ENCODE measurements at regions not wholly inside any gene's neighbourhood (a gene's known extent, or its start where the extent isn't known, plus 50 kb on each side); places are given as distances from the start of the nearest gene placed in this dataset.

GRCh38 chr2:181197140-181197760 is 216.8 kb downstream of the UBE2E3 start:
- no peak overlapping the region for H3K27ac ChIP-seq (ENCODE audit: low read depth, low read length)
- ChIA-PET CTCF (ENCODE audit: partially characterized antibody) (interaction anchor here (1.0 to 1.9 kb wide), 2 partner anchors 19 to 93 kb away, joined by 3 to 5 read pairs; no protein-coding TSS in a partner anchor), POLR2A (ENCODE audit: partially characterized antibody) (interaction anchor here (0.9 to 2.4 kb wide), 10 partner anchors 8 to 261 kb away, joined by 3 to 9 read pairs (median 3); no protein-coding TSS in a partner anchor)
- peaks cover 48% of the 10 kb centered on the region for H3K4me1 ChIP-seq (ENCODE audit: insufficient read depth, low read length)
- Mint-ChIP-seq H3K4me1 (peaks cover 40 to 61% (median 43%) of the 10 kb centered on the region in 4 donors), H3K9me3 (peaks cover 6 to 45% (median 25%) of the 10 kb centered on the region in 8 donors), H3K27ac (peak overlapping the region; percentile 36 to 91 (median 81)), H3K27me3 (no peaks in the 10 kb centered on the region), H3K4me3 (peak overlapping the region in 6 of 8 donors; percentile 16 to 61 (median 52)), H3K36me3 (peaks cover 25 to 45% of the 10 kb centered on the region in 2 donors)
- H3K4me3 ChIP-seq (ENCODE audit: low read length in 2 of 2): no peak overlapping the region
- H3K36me3 ChIP-seq (ENCODE audit: insufficient read depth, low read length): no peaks in the 10 kb centered on the region
- no peaks in the 10 kb centered on the region for H3K9me3 ChIP-seq (ENCODE audit: control insufficient read depth in 1 of 2, low read length in 2 of 2)
- intact Hi-C loops (cut with micrococcal nuclease): no loop called here
- no peaks in the 10 kb centered on the region for H3K27me3 ChIP-seq (ENCODE audit: insufficient read depth, low read length)
- peak in 1 of 5 donors; percentile 16 for DNase-seq

DNA sequence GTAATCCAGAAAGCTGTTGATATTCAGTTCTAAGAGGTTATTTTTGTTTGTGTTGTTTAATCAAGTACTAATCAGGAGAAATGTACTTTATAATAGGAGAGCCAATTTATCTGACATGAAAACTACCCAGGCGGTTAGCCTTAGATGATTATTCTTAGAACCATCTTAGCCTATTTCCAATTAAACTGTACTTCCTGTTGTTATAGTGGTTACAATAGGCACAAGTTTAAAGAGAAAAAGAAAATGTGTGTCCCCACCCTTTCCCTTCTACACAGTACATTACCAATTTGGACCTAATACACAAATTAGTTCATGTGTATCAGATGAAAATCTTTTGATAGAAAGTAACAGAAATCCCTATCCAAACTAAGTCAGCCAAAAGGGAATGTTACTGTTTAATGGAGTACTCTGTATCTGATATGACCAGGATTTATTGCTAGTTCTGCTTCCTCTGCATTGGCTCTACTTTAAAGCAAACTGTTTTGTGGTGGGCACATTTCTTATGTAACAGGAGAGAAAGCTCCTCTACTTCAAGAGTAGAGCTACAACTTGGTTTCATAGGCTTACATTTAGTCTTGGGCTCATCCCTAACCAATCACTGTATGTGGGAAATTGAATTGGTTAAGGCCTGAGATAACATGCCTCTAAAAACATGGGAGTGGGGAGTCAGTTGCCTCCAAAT is 217.9 kb downstream of the UBE2E3 start:
- Mint-ChIP-seq H3K27me3 (no peaks in the 10 kb centered on the region), H3K4me3 (peak overlapping the region; percentile 33 to 74 (median 66)), H3K36me3 (peaks cover 26 to 45% of the 10 kb centered on the region in 2 donors), H3K9me3 (peaks cover 6 to 43% (median 25%) of the 10 kb centered on the region in 8 donors), H3K4me1 (peaks cover 40 to 56% (median 44%) of the 10 kb centered on the region in 4 donors), H3K27ac (peak overlapping the region; percentile 67 to 93 (median 88))
- no peak overlapping the region for H3K4me3 ChIP-seq (ENCODE audit: low read length in 2 of 2)
- H3K9me3 ChIP-seq (ENCODE audit: control insufficient read depth in 1 of 2, low read length in 2 of 2): no peaks in the 10 kb centered on the region
- H3K4me1 ChIP-seq (ENCODE audit: insufficient read depth, low read length): peaks cover 48% of the 10 kb centered on the region
- H3K27me3 ChIP-seq (ENCODE audit: insufficient read depth, low read length): no peaks in the 10 kb centered on the region
- no peaks in the 10 kb centered on the region for H3K36me3 ChIP-seq (ENCODE audit: insufficient read depth, low read length)
- H3K27ac ChIP-seq (ENCODE audit: low read depth, low read length): peak overlapping the region; percentile 1
- POLR2A ChIA-PET (ENCODE audit: partially characterized antibody): interaction anchor here (0.7 to 2.4 kb wide), 18 partner anchors 8 to 114 kb away, joined by 3 to 14 read pairs (median 3); no protein-coding TSS in a partner anchor
- intact Hi-C loops (cut with micrococcal nuclease): loop anchor here (2.0 kb wide), 2 partner anchors 14 to 24 kb away; no protein-coding TSS in a partner anchor
- CTCF ChIA-PET (ENCODE audit: partially characterized antibody): interaction anchor here (1.6 to 1.8 kb wide), 2 partner anchors 13 to 92 kb away, joined by 3 to 5 read pairs; no protein-coding TSS in a partner anchor
- DNase-seq: peak in 4 of 5 donors; percentile 18 to 39 (median 30)

DNA sequence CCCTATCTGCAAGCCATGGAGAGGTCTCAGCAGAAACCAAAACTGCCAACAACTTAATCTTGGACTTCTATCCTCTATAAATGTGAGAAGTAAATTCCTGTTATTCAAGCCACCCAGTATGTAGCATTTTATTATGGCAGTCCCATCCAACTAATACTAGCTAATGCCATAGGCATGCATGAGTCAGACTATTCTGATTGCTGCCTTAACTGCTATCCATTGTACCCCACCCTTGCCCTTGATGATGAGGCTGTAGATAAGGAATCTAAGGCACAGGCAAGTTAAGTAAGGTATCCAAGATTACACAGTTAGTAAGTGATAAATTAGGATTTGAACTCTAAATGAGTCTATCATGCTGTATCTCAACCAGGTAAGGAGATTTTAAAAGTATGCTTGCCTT is 223.0 kb downstream of the UBE2E3 start:
- ChIA-PET CTCF (ENCODE audit: partially characterized antibody) (no interaction called here), POLR2A (ENCODE audit: partially characterized antibody) (interaction anchor here (0.6 to 1.4 kb wide), 3 partner anchors 44 to 254 kb away, joined by 3 read pairs; partner anchors contain the start of gene ITGA4)
- intact Hi-C loops (cut with micrococcal nuclease): no loop called here
- H3K4me1 Mint-ChIP-seq: peaks cover 20 to 23% (median 21%) of the 10 kb centered on the region in 4 donors
- H3K36me3 Mint-ChIP-seq: peaks cover 34 to 68% of the 10 kb centered on the region in 2 donors
- H3K4me3 Mint-ChIP-seq: no peak overlapping the region
- Histone ChIP-seq H3K27ac (ENCODE audit: low read depth, low read length) (no peak overlapping the region), H3K9me3 (ENCODE audit: control insufficient read depth in 1 of 2, low read length in 2 of 2) (peaks cover 0 to 4% of the 10 kb centered on the region in 2 donors), H3K36me3 (ENCODE audit: insufficient read depth, low read length) (no peaks in the 10 kb centered on the region), H3K4me1 (ENCODE audit: insufficient read depth, low read length) (peaks cover 14% of the 10 kb centered on the region), H3K4me3 (ENCODE audit: low read length in 2 of 2) (no peak overlapping the region), H3K27me3 (ENCODE audit: insufficient read depth, low read length) (no peaks in the 10 kb centered on the region)
- peaks cover 3 to 64% (median 52%) of the 10 kb centered on the region in 8 donors for H3K9me3 Mint-ChIP-seq
- DNase-seq: no peak
- no peaks in the 10 kb centered on the region for H3K27me3 Mint-ChIP-seq
- H3K27ac Mint-ChIP-seq: no peak overlapping the region

- H3K27ac ChIP-seq (ENCODE audit: low read depth, low read length): no peak overlapping the region
- peaks cover 0 to 5% of the 10 kb centered on the region in 2 donors for H3K9me3 ChIP-seq (ENCODE audit: control insufficient read depth in 1 of 2, low read length in 2 of 2)
- ChIA-PET POLR2A (ENCODE audit: partially characterized antibody) (interaction anchor here (0.6 to 1.4 kb wide), 3 partner anchors 45 to 254 kb away, joined by 3 read pairs; partner anchors contain the start of gene ITGA4), CTCF (ENCODE audit: partially characterized antibody) (no interaction called here)
- peaks cover 9% of the 10 kb centered on the region for H3K4me1 ChIP-seq (ENCODE audit: insufficient read depth, low read length)
- Mint-ChIP-seq H3K36me3 (peaks cover 28 to 68% of the 10 kb centered on the region in 2 donors), H3K4me3 (no peak overlapping the region), H3K27me3 (no peaks in the 10 kb centered on the region), H3K4me1 (peaks cover 15 to 18% (median 16%) of the 10 kb centered on the region in 4 donors), H3K27ac (peak overlapping the region in 1 of 7 donors; percentile 38), H3K9me3 (peaks cover 3 to 65% (median 52%) of the 10 kb centered on the region in 8 donors)
- H3K4me3 ChIP-seq (ENCODE audit: low read length in 2 of 2): no peak overlapping the region
- H3K36me3 ChIP-seq (ENCODE audit: insufficient read depth, low read length): no peaks in the 10 kb centered on the region
- intact Hi-C loops (cut with micrococcal nuclease): no loop called here
- no peak for DNase-seq
- H3K27me3 ChIP-seq (ENCODE audit: insufficient read depth, low read length): no peaks in the 10 kb centered on the region
Measured at GRCh38 chr2:181203916-181204315, 223.5 kb downstream of the UBE2E3 start.

DNA sequence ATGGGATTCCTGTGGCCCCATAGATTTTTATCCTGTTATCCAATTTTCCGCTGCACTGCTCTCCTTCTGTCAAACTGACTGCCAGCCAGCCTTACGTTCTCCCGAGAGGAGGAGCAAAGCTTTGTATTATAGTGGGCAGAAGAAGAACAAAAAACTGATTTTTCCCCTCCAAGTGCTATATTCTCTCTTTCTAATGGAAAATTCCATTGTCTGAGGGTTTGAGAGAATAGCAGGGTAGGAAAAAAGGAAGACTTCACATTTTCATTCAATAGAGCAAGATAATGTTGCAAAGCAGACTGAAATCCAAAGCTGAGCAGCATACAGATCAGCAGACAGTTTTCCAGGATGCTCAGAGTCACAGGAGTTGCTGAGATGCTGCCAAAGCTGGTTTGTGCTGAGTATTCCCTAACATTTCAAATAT is 238.0 kb downstream of the UBE2E3 start:
- H3K9me3 Mint-ChIP-seq: peaks cover 0 to 34% (median 18%) of the 10 kb centered on the region in 8 donors
- Histone ChIP-seq H3K9me3 (ENCODE audit: control insufficient read depth in 1 of 2, low read length in 2 of 2) (no peaks in the 10 kb centered on the region), H3K4me3 (ENCODE audit: low read length in 2 of 2) (no peak overlapping the region), H3K4me1 (ENCODE audit: insufficient read depth, low read length) (peaks cover 14% of the 10 kb centered on the region), H3K27ac (ENCODE audit: low read depth, low read length) (no peak overlapping the region), H3K36me3 (ENCODE audit: insufficient read depth, low read length) (no peaks in the 10 kb centered on the region), H3K27me3 (ENCODE audit: insufficient read depth, low read length) (no peaks in the 10 kb centered on the region)
- CTCF ChIA-PET (ENCODE audit: partially characterized antibody): no interaction called here
- no peak for DNase-seq
- H3K4me3 Mint-ChIP-seq: no peak overlapping the region
- POLR2A ChIA-PET (ENCODE audit: partially characterized antibody): no interaction called here
- intact Hi-C loops (cut with micrococcal nuclease): no loop called here
- peak overlapping the region in 3 of 7 donors; percentile 22 to 42 (median 31) for H3K27ac Mint-ChIP-seq
- no peaks in the 10 kb centered on the region for H3K27me3 Mint-ChIP-seq
- H3K4me1 Mint-ChIP-seq: peaks cover 7 to 20% (median 10%) of the 10 kb centered on the region in 4 donors
- peaks cover 12 to 33% of the 10 kb centered on the region in 2 donors for H3K36me3 Mint-ChIP-seq

DNA sequence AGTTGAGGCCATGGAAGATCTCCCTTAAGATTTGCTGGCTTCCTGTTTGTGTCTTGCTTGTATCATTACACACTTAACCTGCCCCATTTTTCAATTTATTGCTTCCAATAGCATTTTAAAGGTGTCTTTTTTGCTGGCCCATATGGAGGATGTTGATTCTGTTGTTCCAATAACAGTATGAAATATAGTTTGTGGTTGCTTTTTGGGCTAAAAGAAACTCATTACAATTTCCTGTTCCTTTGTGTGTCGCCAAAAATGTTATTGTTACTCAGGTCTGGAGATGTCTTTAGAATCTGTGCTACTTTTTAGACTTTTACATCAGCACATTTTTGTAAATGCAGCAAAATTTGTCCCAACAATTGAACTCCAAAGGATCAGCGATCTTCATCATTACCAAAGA is 234.0 kb upstream of the ITGA4 start:
- intact Hi-C loops (cut with micrococcal nuclease): loop anchor here (2.0 to 5.0 kb wide), 4 partner anchors 24 to 116 kb away; no protein-coding TSS in a partner anchor

More for the DNA sequence above, 234.0 kb upstream of the ITGA4 start:
- Histone ChIP-seq H3K9me3 (ENCODE audit: control insufficient read depth in 1 of 2, low read length in 2 of 2) (no peaks in the 10 kb centered on the region), H3K27me3 (ENCODE audit: insufficient read depth, low read length) (no peaks in the 10 kb centered on the region), H3K4me3 (ENCODE audit: low read length in 2 of 2) (no peak overlapping the region), H3K4me1 (ENCODE audit: insufficient read depth, low read length) (peaks cover 37% of the 10 kb centered on the region), H3K27ac (ENCODE audit: low read depth, low read length) (peak overlapping the region; percentile 61), H3K36me3 (ENCODE audit: insufficient read depth, low read length) (no peaks in the 10 kb centered on the region)
- Mint-ChIP-seq H3K36me3 (peaks cover 24 to 49% of the 10 kb centered on the region in 2 donors), H3K9me3 (peaks cover 0 to 48% (median 21%) of the 10 kb centered on the region in 8 donors), H3K4me3 (peak overlapping the region in 7 of 8 donors; percentile 53 to 86 (median 65)), H3K4me1 (peaks cover 22 to 40% (median 29%) of the 10 kb centered on the region in 4 donors), H3K27me3 (no peaks in the 10 kb centered on the region), H3K27ac (peak overlapping the region; percentile 88 to 99 (median 94))
- peak in 4 of 5 donors; percentile 35 to 63 (median 48) for DNase-seq
- ChIA-PET CTCF (ENCODE audit: partially characterized antibody) (no interaction called here), POLR2A (ENCODE audit: partially characterized antibody) (interaction anchor here (1.0 to 3.8 kb wide), 11 partner anchors 24 to 238 kb away, joined by 3 to 27 read pairs (median 11); partner anchors contain the start of gene ITGA4)

All from CD4-positive, alpha-beta memory T cell (primary cell).